ENCODE measurements at regions not wholly inside any gene's neighbourhood (a gene's known extent, or its start where the extent isn't known, plus 50 kb on each side); places are given as distances from the start of the nearest gene placed in this dataset.

DNA sequence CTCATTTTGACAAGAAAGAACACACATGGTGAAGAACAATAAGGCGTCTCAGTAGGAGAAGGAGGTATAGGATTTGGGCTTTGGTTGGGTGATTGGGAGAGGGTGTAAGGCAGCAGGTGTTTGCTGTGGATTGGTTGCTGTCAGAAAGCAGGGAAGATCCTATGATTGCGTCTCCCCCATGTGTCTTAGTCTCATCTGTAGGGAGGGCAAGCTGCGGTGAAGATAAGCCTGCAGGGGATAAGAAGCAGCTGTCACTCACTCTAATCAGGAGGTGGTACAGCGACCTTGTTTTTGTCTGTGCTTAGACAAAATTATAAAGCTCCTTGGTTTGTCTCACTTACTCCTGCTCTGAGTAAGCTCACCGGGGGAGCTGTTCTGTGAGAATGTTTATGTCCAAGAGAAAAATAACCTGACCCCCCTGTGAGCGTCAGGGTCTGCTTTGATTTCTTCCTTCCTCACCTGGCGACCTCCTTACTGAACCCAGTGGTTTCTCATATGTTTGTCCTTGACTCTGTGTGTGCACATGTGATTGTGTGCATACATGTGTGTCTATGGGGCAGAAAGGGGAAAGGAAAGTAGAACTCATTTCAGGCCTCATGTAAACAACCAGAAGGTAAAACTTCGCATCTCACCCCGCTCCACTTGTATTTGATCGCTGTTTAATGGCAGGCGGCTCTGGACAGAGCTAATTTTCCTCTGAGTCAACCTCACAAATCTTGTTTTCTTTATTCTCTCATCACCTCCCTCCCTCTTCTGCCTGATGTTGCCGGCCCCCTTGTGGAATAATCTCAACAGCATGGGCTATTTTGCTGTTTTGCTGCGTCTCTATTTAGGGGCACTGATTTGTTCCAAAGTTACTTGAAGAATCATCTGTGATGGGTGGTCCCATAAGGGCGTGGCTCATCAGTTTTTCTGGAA lies 105.6 kb downstream of the TENT4A start:
- TF ChIP-seq, protein P1, sequence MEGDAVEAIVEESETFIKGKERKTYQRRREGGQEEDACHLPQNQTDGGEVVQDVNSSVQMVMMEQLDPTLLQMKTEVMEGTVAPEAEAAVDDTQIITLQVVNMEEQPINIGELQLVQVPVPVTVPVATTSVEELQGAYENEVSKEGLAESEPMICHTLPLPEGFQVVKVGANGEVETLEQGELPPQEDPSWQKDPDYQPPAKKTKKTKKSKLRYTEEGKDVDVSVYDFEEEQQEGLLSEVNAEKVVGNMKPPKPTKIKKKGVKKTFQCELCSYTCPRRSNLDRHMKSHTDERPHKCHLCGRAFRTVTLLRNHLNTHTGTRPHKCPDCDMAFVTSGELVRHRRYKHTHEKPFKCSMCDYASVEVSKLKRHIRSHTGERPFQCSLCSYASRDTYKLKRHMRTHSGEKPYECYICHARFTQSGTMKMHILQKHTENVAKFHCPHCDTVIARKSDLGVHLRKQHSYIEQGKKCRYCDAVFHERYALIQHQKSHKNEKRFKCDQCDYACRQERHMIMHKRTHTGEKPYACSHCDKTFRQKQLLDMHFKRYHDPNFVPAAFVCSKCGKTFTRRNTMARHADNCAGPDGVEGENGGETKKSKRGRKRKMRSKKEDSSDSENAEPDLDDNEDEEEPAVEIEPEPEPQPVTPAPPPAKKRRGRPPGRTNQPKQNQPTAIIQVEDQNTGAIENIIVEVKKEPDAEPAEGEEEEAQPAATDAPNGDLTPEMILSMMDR (IDR thresholded peaks at IDR 0.05; ENCODE audit: insufficient read depth, missing control alignments), result no peak
- DNase-seq (ENCODE audit: insufficient read length, low spot score) (no peak), FAIRE-seq (peak; percentile 11)

DNA sequence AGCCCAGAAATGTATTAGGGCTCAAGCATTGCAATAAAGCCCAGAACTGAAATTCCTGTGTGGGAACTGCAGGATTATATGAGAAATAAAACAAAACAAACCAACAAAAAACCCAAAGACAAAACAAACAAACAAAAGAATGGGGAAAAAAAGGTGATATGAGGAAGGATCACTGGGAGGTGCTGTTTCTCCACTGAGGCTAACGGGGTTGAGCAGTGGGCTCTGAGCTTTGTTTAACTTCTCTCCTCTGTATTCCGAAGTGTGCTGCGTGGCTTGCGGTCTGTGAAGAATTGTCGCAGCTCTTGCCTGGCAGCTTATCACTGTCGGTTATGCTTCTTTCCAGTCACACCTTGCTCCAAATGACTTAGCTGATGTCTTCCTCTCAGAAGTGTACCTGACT lies 106.3 kb downstream of the TENT4A start:
- FAIRE-seq (no peak), DNase-seq (ENCODE audit: insufficient read length, low spot score) (no peak)
- TF ChIP-seq, protein P1 (IDR thresholded peaks at IDR 0.05; ENCODE audit: insufficient read depth, missing control alignments), result no peak

DNA sequence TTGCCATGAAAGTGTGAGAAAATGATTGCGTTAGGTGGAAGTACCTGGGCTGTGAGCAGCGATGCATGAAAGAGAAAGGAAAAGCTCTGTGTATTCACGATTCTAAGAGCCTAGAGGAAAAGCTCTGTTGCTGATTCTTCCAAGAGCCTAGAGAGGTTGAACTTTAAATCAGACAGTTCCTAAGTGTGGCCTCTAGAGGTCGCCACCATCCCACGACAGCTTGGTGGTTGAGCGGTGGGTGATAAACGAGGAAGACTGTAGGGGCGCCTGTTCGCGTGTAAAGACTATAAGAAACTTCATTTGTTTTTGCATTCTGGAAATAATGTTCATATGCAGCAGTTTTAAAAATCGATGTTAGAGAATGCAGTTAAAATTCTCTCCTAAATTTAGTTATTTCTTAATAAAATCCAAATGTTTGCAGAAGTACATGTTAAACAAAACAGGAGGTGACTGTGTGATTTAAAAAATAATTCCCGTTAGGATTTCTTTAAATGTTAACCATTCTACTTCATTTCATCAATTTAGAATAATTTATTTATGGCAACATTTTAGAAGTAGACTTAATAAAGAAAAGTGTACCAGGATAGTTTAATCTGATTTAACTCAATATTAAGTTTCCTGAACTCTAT lies 107.7 kb downstream of the TENT4A start:
- DNase-seq (ENCODE audit: insufficient read length, low spot score) (peak; percentile 62), FAIRE-seq (peak; percentile 68)
- TF ChIP-seq, protein P1 (IDR thresholded peaks at IDR 0.05; ENCODE audit: insufficient read depth, missing control alignments), result peak; percentile 23

DNA sequence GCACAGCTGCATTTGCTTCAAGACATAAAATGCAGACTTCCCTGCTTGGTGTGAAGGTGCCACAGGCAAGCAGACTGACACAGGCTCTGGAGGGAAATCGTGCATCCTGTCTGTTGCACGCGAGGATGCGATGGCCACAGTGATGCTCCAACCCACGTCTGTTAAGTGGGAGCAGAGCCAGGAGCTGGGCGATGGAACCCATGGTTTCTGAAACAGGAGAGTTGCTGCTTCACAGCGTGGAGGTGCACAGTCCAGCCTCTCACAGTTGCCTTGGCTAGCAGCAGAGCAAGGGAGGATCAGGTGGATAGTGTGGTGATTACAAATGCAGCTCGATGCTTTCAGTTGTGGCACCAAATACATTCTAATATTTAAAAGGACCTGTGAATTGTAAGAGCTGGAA lies 108.8 kb downstream of the TENT4A start:
- FAIRE-seq (no peak), DNase-seq (ENCODE audit: insufficient read length, low spot score) (no peak)
- TF ChIP-seq, protein P1 (IDR thresholded peaks at IDR 0.05; ENCODE audit: insufficient read depth, missing control alignments), result no peak

DNA sequence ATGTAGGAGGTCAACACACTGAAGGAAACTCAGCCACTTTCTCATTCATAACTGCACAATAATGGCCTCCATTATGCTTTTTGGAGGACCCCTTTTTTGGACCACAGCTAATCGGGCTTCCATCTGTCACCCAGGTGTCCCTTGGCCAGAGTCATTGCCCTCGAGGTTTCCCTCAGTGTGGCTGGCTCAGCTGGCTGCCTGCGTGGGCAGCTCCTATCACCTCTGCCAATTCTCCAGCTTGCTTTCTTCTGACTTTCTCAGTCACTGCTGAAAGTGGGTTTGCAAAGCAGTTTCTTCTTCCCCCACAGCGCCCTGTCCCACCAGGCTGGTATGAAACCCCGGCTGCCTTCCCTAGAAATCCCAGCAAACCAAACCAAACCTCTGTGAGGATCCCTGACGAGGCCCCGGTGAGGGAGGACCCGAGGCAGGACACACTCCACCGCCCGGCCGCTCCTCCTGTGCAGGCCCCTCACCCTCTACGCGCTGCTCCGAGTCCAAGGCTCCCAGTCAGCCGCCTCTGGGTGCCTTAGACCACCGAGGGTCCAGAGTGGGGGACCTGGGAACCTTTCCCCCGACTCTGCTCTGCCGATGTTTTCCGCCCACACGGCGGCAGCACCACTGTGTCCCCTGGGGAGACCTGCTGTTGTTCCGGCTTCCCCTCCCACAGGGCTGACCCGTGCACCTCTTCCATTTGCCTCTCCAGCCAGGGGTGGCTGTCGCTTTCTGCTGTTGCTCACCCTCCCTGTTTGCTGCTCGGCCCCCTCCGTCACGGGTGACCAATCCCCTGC lies 109.5 kb downstream of the TENT4A start:
- FAIRE-seq (no peak), DNase-seq (ENCODE audit: insufficient read length, low spot score) (no peak)
- TF ChIP-seq, protein P1 (IDR thresholded peaks at IDR 0.05; ENCODE audit: insufficient read depth, missing control alignments), result no peak

DNA sequence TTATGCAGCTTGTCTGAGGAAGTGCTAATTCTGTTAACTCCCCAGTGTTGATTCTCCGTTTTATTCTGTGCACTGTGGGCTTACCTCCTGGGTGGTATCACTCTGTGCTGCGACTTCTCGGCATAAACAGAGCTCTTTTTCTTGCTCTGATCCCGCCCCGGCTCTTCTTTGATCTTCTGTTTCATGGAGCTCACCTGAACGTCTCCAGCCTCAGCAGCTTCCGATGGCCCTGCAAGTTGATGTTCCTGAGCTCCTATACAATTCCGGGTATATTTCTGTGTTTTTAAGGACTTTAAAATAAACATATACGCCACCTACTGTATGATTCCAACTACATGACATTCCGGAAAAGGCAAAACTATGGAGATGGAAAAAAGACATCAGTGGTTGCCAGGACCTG lies 110.8 kb downstream of the TENT4A start:
- no peak for DNase-seq (ENCODE audit: insufficient read length, low spot score)
- no peak for FAIRE-seq
- TF ChIP-seq, protein P1 (IDR thresholded peaks at IDR 0.05; ENCODE audit: insufficient read depth, missing control alignments), result no peak

All from D721Med (cell line).